Keratinocyte (primary cell): ENCODE measurements at regions not wholly inside any gene's neighbourhood (a gene's known extent, or its start where the extent isn't known, plus 50 kb on each side); places are given as distances from the start of the nearest gene placed in this dataset.

Experiments
- DNase-seq: peaks from one replicate; pipeline ENCODE4 v3.0.0-alpha.2; 2011; ENCODE audit warnings: low read depth, missing footprints, low spot score
- FAIRE-seq: peaks from 2 replicates; lab custom pipeline; 2011; peaks lifted over from hg19 to GRCh38; lab: Jason Lieb, UNC
- H2AFZ ChIP-seq: 2 replicates; pipeline ENCODE4 v1.6.0; 2012; ENCODE audit warnings: low read length, control low read depth, inconsistent platforms; ENCODE audit not compliant: control insufficient read depth
- H3K27ac ChIP-seq: 2 replicates; pipeline ENCODE4 v1.5.1; 2011; ENCODE audit warnings: low read length; ENCODE audit not compliant: control insufficient read depth, insufficient read depth
- H3K27me3 ChIP-seq: 3 replicates; pipeline ENCODE4 v1.6.0; 2011; ENCODE audit warnings: low read length; ENCODE audit not compliant: control insufficient read depth, insufficient read depth; ENCODE audit errors: extremely low read depth
- H3K36me3 ChIP-seq, 2 experiments: 2 replicates in 1 of 2; 3 replicates in 1 of 2; pipeline ENCODE4 v1.5.1; 2011; ENCODE audit warnings: low read length in 2 of 2, mild to moderate bottlenecking in 1 of 2; ENCODE audit not compliant: control insufficient read depth in 2 of 2, insufficient read depth in 2 of 2; ENCODE audit errors: extremely low read depth in 1 of 2
- H3K4me1 ChIP-seq: 3 replicates; pipeline ENCODE4 v1.5.1; 2011; ENCODE audit warnings: low read length; ENCODE audit not compliant: control insufficient read depth, insufficient read depth; ENCODE audit errors: extremely low read depth
- H3K4me2 ChIP-seq: 3 replicates; pipeline ENCODE4 v1.6.0; 2011; ENCODE audit warnings: low read depth, low read length; ENCODE audit not compliant: control insufficient read depth, insufficient read depth; ENCODE audit errors: extremely low read depth
- H3K4me3 ChIP-seq, 3 experiments: fragments of 200-600 bp in 1 of 3; sonication (generic) in 1 of 3; 2 replicates in 2 of 3; 3 replicates in 1 of 3; pipeline ENCODE4 v1.5.1; 2011 to 2016; ENCODE audit warnings: low read length in 3 of 3, mild to moderate bottlenecking in 3 of 3, control low read depth in 2 of 3, inconsistent platforms in 1 of 3, low read depth in 1 of 3, mixed read lengths in 1 of 3, mixed run types in 1 of 3, moderate library complexity in 1 of 3; ENCODE audit not compliant: control insufficient read depth in 2 of 3, insufficient read depth in 2 of 3; ENCODE audit errors: extremely low read depth in 1 of 3
- H3K79me2 ChIP-seq: 2 replicates; pipeline ENCODE4 v1.6.0; 2012; ENCODE audit warnings: low read length; ENCODE audit not compliant: control insufficient read depth, insufficient read depth
- H3K9ac ChIP-seq: 3 replicates; pipeline ENCODE4 v1.6.0; 2011; ENCODE audit warnings: low read length; ENCODE audit not compliant: control insufficient read depth, insufficient read depth; ENCODE audit errors: extremely low read depth
- H3K9me1 ChIP-seq: 3 replicates; pipeline ENCODE4 v1.6.0; 2011; ENCODE audit warnings: low read length; ENCODE audit not compliant: control insufficient read depth, insufficient read depth; ENCODE audit errors: extremely low read depth
- H3K9me3 ChIP-seq: 2 replicates; pipeline ENCODE4 v1.5.1; 2012; ENCODE audit warnings: low read depth, low read length; ENCODE audit not compliant: control insufficient read depth
- H4K20me1 ChIP-seq: 3 replicates; pipeline ENCODE4 v1.6.0; 2011; ENCODE audit warnings: low read length; ENCODE audit not compliant: control insufficient read depth, insufficient read depth; ENCODE audit errors: extremely low read depth
- CTCF ChIP-seq, 3 experiments: IDR thresholded peaks in 1 of 3; conservative IDR thresholded peaks in 1 of 3; optimal IDR thresholded peaks in 1 of 3; 2 replicates in 2 of 3; 3 replicates in 1 of 3; pipeline versions ENCODE3 to v1.5.1; 2011; ENCODE audit warnings: low read length in 3 of 3, mild to moderate bottlenecking in 3 of 3, moderate library complexity in 2 of 3, control low read depth in 1 of 3, inconsistent platforms in 1 of 3; ENCODE audit not compliant: insufficient read depth in 2 of 3; ENCODE audit errors: extremely low read depth in 1 of 3
- EZH2 ChIP-seq: IDR thresholded peaks from one replicate; pipeline ENCODE4 v1.6.1; 2012; ENCODE audit warnings: inconsistent platforms, mild to moderate bottlenecking, low read length, moderate library complexity
- dilution Hi-C: fragments of 300-500 bp; cut with MboI; formaldehyde crosslinking; loops from one replicate; pipeline ENCODE4 v1.7.0; 2020; ENCODE audit warnings: low sequenced_read_pairs; ENCODE audit not compliant: extremely low pct_ligation_motif_present

- Histone ChIP-seq H3K9me3 (no peaks in the 10 kb centered on the region), H3K9ac (no peak overlapping the region), H3K27me3 (no peaks in the 10 kb centered on the region), H3K9me1 (no peaks in the 10 kb centered on the region), H3K36me3 (no peaks in the 10 kb centered on the region), H3K4me2 (no peak overlapping the region), H4K20me1 (no peaks in the 10 kb centered on the region), H2AFZ (no peak overlapping the region), H3K4me1 (peaks cover 26% of the 10 kb centered on the region), H3K79me2 (no peaks in the 10 kb centered on the region), H3K27ac (no peak overlapping the region), H3K4me3 (no peak overlapping the region)
- no peak for DNase-seq
- FAIRE-seq, result no peak
- dilution Hi-C loops, result no loop called here
- TF ChIP-seq EZH2, result no peak
Measured at GRCh38 chr6:11320914-11321597, 88.6 kb upstream of the NEDD9 start.

GRCh38 chr6:11318835-11319813 is 86.7 kb upstream of the NEDD9 start:
- no peaks in the 10 kb centered on the region for H3K36me3 ChIP-seq
- H2AFZ ChIP-seq, result no peak overlapping the region
- H3K27ac ChIP-seq, result peak overlapping the region; percentile 89
- no peaks in the 10 kb centered on the region for H3K79me2 ChIP-seq
- H3K4me1 ChIP-seq, result peaks cover 38% of the 10 kb centered on the region
- TF ChIP-seq EZH2, result no peak
- TF ChIP-seq CTCF (optimal IDR thresholded peaks at IDR 0.05 in 1 of 3, IDR thresholded peaks at IDR 0.05 in 1 of 3, conservative IDR thresholded peaks at IDR 0.05 in 1 of 3; ENCODE audit: extremely low read depth in 1 of 3, insufficient read depth in 2 of 3, low read length in 3 of 3), result no peak
- H4K20me1 ChIP-seq, result no peaks in the 10 kb centered on the region
- H3K9me1 ChIP-seq, result no peaks in the 10 kb centered on the region
- H3K27me3 ChIP-seq, result no peaks in the 10 kb centered on the region
- peak overlapping the region; percentile 17 for H3K4me2 ChIP-seq
- no peak overlapping the region for H3K4me3 ChIP-seq
- FAIRE-seq (no peak), DNase-seq (no peak)
- dilution Hi-C loops, result no loop called here
- H3K9me3 ChIP-seq, result no peaks in the 10 kb centered on the region
- H3K9ac ChIP-seq, result peak overlapping the region; percentile 60
